MCF 10A (cell line): ENCODE measurements at regions not wholly inside any gene's neighbourhood (a gene's known extent, or its start where the extent isn't known, plus 50 kb on each side); places are given as distances from the start of the nearest gene placed in this dataset.

Experiments
- BruUV-seq: library from RNA; stranded (reverse); fragments of 400-500 nt; replicated peaks from 2 replicates; lab custom pipeline; 2021; lab: Mats Ljungman, UMichigan
- CTCF ChIA-PET: fragments of 300-600 bp; sonication (Branson Sonifier 250); formaldehyde crosslinking; extraction: SDS; loops from one replicate; lab custom pipeline; 2021; ENCODE audit warnings: antibody characterized with exemption, inconsistent platforms; lab: Yijun Ruan, JAX
- POLR2A ChIA-PET: fragments of 300-600, 350-650 bp; sonication (Branson Sonifier 250); formaldehyde crosslinking; extraction: SDS; loops from one replicate; lab custom pipeline; 2020; ENCODE audit warnings: antibody characterized with exemption, inconsistent platforms; lab: Yijun Ruan, JAX
- DNase-seq: peaks from one replicate; pipeline ENCODE4 v3.0.0-alpha.2; 2018; ENCODE audit not compliant: unreplicated experiment
- H3K27ac Mint-ChIP-seq: one replicate; pipeline ENCODE4 v1.8.0; 2022; ENCODE audit warnings: mild to moderate bottlenecking, low read depth, mixed read lengths; ENCODE audit not compliant: unreplicated experiment
- H3K27me3 Mint-ChIP-seq: one replicate; pipeline ENCODE4 v1.8.0; 2022; ENCODE audit warnings: mixed read lengths; ENCODE audit not compliant: insufficient read depth, unreplicated experiment
- H3K36me3 Mint-ChIP-seq: one replicate; pipeline ENCODE4 v1.8.0; 2022; ENCODE audit warnings: mild to moderate bottlenecking, moderate library complexity, mixed read lengths; ENCODE audit not compliant: insufficient read depth, unreplicated experiment
- H3K4me1 Mint-ChIP-seq: one replicate; pipeline ENCODE4 v1.8.0; 2022; ENCODE audit warnings: mixed read lengths; ENCODE audit not compliant: insufficient read depth, unreplicated experiment
- H3K4me3 Mint-ChIP-seq: one replicate; pipeline ENCODE4 v1.8.0; 2022; ENCODE audit warnings: mild to moderate bottlenecking, moderate library complexity, mixed read lengths; ENCODE audit not compliant: unreplicated experiment
- H3K9me3 Mint-ChIP-seq: one replicate; pipeline ENCODE4 v1.8.0; 2022; ENCODE audit warnings: mixed read lengths; ENCODE audit not compliant: unreplicated experiment
- intact Hi-C: fragments of 100-400 bp; cut with micrococcal nuclease; formaldehyde crosslinking; loops from 2 replicates; pipeline ENCODE4 v1.14.1; 2022
- TF ChIP-seq, protein P1 (sequence below): fragments of 200-600 bp; IDR thresholded peaks from one replicate; pipeline ENCODE4 v1.8.0; 2022; ENCODE audit warnings: antibody characterized with exemption, mild to moderate bottlenecking; ENCODE audit not compliant: unreplicated experiment

- BruUV-seq: no TSS peak
- Mint-ChIP-seq H3K9me3 (no peaks in the 10 kb centered on the region), H3K27me3 (no peaks in the 10 kb centered on the region), H3K27ac (peak overlapping the region; percentile 38), H3K4me1 (peaks cover 6% of the 10 kb centered on the region), H3K4me3 (no peak overlapping the region), H3K36me3 (no peaks in the 10 kb centered on the region)
- ChIA-PET POLR2A (interaction anchor here (0.6 to 2.2 kb wide), 11 partner anchors 8 to 290 kb away, joined by 3 to 41 read pairs (median 3); partner anchors contain the start of genes DPH3 and OXNAD1), CTCF (interaction anchor here (0.8 to 1.8 kb wide), 3 partner anchors 19 to 41 kb away, joined by 3 to 4 read pairs (median 4); no protein-coding TSS in a partner anchor)
- intact Hi-C loops: no loop called here
- TF ChIP-seq, protein P1, sequence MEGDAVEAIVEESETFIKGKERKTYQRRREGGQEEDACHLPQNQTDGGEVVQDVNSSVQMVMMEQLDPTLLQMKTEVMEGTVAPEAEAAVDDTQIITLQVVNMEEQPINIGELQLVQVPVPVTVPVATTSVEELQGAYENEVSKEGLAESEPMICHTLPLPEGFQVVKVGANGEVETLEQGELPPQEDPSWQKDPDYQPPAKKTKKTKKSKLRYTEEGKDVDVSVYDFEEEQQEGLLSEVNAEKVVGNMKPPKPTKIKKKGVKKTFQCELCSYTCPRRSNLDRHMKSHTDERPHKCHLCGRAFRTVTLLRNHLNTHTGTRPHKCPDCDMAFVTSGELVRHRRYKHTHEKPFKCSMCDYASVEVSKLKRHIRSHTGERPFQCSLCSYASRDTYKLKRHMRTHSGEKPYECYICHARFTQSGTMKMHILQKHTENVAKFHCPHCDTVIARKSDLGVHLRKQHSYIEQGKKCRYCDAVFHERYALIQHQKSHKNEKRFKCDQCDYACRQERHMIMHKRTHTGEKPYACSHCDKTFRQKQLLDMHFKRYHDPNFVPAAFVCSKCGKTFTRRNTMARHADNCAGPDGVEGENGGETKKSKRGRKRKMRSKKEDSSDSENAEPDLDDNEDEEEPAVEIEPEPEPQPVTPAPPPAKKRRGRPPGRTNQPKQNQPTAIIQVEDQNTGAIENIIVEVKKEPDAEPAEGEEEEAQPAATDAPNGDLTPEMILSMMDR: no peak
- no peak for DNase-seq
These were observed 83.8 kb upstream of the GALNT15 start for GRCh38 chr3:16090706-16091105.

- Mint-ChIP-seq H3K4me3 (no peak overlapping the region), H3K9me3 (peaks cover 8% of the 10 kb centered on the region), H3K27ac (peak overlapping the region; percentile 38), H3K36me3 (no peaks in the 10 kb centered on the region), H3K4me1 (peaks cover 6% of the 10 kb centered on the region), H3K27me3 (no peaks in the 10 kb centered on the region)
- intact Hi-C loops: no loop called here
- TF ChIP-seq, protein P1: no peak
- no peak for DNase-seq
- POLR2A ChIA-PET: interaction anchor here (1.2 to 2.2 kb wide), 2 partner anchors 24 to 33 kb away, joined by 7 to 9 read pairs; no protein-coding TSS in a partner anchor
- CTCF ChIA-PET: interaction anchor here (1.2 kb wide), 1 partner anchor 19 kb away, joined by 3 read pairs; no protein-coding TSS in a partner anchor
- BruUV-seq: no TSS peak
These were observed 81.6 kb upstream of the GALNT15 start for GRCh38 chr3:16092923-16093322.

DNA sequence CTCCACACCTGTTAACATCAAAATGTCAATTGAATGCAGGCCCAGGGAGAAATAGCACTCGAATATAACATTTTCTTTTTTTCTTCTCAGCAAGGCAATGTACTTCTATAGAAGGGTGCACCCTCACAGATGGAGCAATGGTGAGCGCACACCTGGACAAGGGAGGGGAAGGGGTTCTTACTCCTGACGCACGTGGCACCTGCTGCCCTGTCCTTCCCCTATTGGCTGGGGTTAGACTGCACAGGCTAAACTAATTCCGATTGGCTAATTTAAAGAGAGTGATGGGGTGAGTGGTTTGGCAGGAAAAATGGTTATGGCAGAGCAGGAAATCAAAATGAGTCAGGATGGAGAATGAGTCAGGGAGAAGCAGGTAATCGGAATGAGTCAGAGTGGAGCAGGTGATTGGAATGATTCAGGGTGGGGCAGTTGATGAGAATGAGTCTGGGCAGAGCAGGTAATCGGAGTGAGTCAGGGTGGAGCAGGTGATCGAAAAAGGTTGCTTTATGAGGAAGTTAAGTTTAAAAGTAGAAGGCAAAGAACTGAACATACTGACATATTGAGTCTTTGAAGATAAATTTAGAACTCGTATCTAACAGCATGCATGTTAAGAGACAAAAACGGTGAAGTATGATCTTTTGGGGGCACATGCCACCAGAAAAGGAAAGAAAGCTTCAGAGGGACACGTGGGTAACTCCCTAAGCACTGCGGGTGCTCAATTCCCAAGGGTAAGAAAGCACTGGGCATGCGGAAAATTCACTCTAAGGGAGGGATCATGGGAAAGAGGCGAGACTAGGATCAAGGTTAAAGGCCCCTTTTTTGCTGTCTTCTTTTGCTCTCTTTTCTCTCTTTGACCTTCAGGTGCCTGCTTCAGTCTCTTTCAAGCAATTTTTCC lies 72.9 kb upstream of the GALNT15 start:
- ChIA-PET CTCF (no interaction called here), POLR2A (interaction anchor here (0.7 to 2.3 kb wide), 10 partner anchors 11 to 119 kb away, joined by 3 to 12 read pairs (median 4); no protein-coding TSS in a partner anchor)
- intact Hi-C loops: loop anchor here (2.0 to 5.0 kb wide), 2 partner anchors 41 to 71 kb away; partner anchors contain the start of gene GALNT15
- H3K27ac Mint-ChIP-seq: peak overlapping the region; percentile 82
- peaks cover 22% of the 10 kb centered on the region for H3K4me1 Mint-ChIP-seq
- peak; percentile 96 for DNase-seq
- H3K4me3 Mint-ChIP-seq: peak overlapping the region; percentile 9
- BruUV-seq: no TSS peak
- H3K27me3 Mint-ChIP-seq: no peaks in the 10 kb centered on the region
- H3K36me3 Mint-ChIP-seq: peaks cover 7% of the 10 kb centered on the region
- peaks cover 30% of the 10 kb centered on the region for H3K9me3 Mint-ChIP-seq
- TF ChIP-seq, protein P1: no peak

DNA sequence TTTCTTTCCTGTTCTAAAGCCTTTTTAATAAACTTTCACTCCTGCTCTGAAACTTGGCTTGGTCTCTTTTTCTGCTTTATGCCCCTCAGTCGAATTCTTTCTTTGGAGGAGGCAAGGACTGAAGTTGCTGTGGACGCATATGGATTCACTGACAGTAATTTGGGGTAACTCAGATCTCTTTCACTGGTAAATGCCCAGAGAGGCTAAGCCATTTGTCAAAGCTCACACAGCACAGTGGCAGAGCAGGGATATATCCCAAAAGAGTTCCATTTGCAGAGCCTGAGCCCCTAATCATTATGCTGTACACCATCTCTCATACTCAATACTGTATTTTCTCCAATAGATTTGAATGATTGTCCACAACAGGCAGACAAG lies 72.3 kb upstream of the GALNT15 start:
- TF ChIP-seq, protein P1: no peak
- ChIA-PET POLR2A (interaction anchor here (0.7 to 2.3 kb wide), 10 partner anchors 22 to 119 kb away, joined by 3 to 12 read pairs (median 4); no protein-coding TSS in a partner anchor), CTCF (interaction anchor here (1.2 to 1.5 kb wide), 2 partner anchors 46 to 48 kb away, joined by 3 to 5 read pairs; no protein-coding TSS in a partner anchor)
- Mint-ChIP-seq H3K9me3 (peaks cover 36% of the 10 kb centered on the region), H3K4me1 (peaks cover 22% of the 10 kb centered on the region), H3K27ac (peak overlapping the region; percentile 82), H3K4me3 (no peak overlapping the region), H3K27me3 (no peaks in the 10 kb centered on the region), H3K36me3 (peaks cover 7% of the 10 kb centered on the region)
- TSS peak; percentile 91 for BruUV-seq
- intact Hi-C loops: loop anchor here (5.0 kb wide), 1 partner anchor 70 kb away; the partner anchor contains the start of gene GALNT15
- DNase-seq: no peak
